Esophagus squamous epithelium (tissue), 5 donors: ENCODE measurements at regions not wholly inside any gene's neighbourhood (a gene's known extent, or its start where the extent isn't known, plus 50 kb on each side); places are given as distances from the start of the nearest gene placed in this dataset.
"Not testable (repeated sequence)": the region's sequence is repeated elsewhere in the genome, so short reads cannot be mapped to it uniquely, and the experiment has no call there.

Experiments used
- DNase-seq: peaks from one replicate; lab custom pipeline; 2025; lab: John Stamatoyannopoulos, UW
- H3K27ac ChIP-seq, 4 donors: fragments of 200-600 bp; sonication (generic); one replicate each; pipeline ENCODE4 v1.5.1; 2016 to 2019; ENCODE audit warnings: mild to moderate bottlenecking in 1 of 4
- H3K27me3 ChIP-seq, 4 donors: fragments of 200-600 bp; sonication (generic); 1 replicate in 3 of 4; 2 replicates in 1 of 4; pipeline versions ENCODE4 v1.5.1 to v1.6.0; 2017 to 2021; ENCODE audit warnings: antibody characterized with exemption in 1 of 4
- H3K36me3 ChIP-seq, 3 donors: fragments of 200-600 bp; sonication (generic); one replicate each; pipeline ENCODE4 v1.5.1; 2016 to 2019
- H3K4me1 ChIP-seq, 3 donors: fragments of 200-600 bp; sonication (generic); one replicate each; pipeline ENCODE4 v1.5.1; 2017 to 2019
- H3K4me3 ChIP-seq, 4 donors: fragments of 200-600 bp; sonication (generic); 1 replicate in 3 of 4; 2 replicates in 1 of 4; pipeline ENCODE4 v1.5.1; 2016 to 2019; ENCODE audit warnings: mild to moderate bottlenecking in 2 of 4, moderate library complexity in 1 of 4
- H3K9me3 ChIP-seq, 3 donors: fragments of 200-600 bp; sonication (generic); one replicate each; pipeline ENCODE4 v1.5.1; 2016 to 2019
- CTCF ChIP-seq, 6 experiments: fragments of 450-650 bp in 4 of 6; fragments of 200-600 bp in 2 of 6; sonication (generic) in 2 of 6; IDR thresholded peaks; one replicate each; pipeline ENCODE4 v1.5.1; 2016 to 2019; ENCODE audit warnings: antibody characterized with exemption in 6 of 6, mild to moderate bottlenecking in 4 of 6, moderate library complexity in 4 of 6
- POLR2A ChIP-seq, 4 donors: fragments of 450-650 bp; IDR thresholded peaks; one replicate each; pipeline ENCODE4 v1.6.1; 2017; ENCODE audit warnings: antibody characterized with exemption in 4 of 4, mild to moderate bottlenecking in 4 of 4, moderate library complexity in 3 of 4
- WGBS, 2 donors: methylation state at CpG; one replicate each; pipeline ENCODE4 v1.1.5; 2018; 5-methylcytosine and 5-hydroxymethylcytosine counted together
- intact Hi-C: fragments of 100-400 bp; cut with DNase I; formaldehyde crosslinking; loops from one replicate; pipeline ENCODE4 v1.15.0; 2022
- donor health status: DM: yes; HTN: yes; CAD: no.

GRCh38 chrX:27307546-27307945 lies 155.6 kb downstream of the PPP4R3C start:
- no peak for TF ChIP-seq POLR2A (IDR thresholded peaks at IDR 0.05)
- TF ChIP-seq CTCF (IDR thresholded peaks at IDR 0.05): no peak
- no peak for DNase-seq
- Histone ChIP-seq H3K27ac (no peak overlapping the region), H3K4me3 (no peak overlapping the region), H3K27me3 (no peaks in the 10 kb centered on the region), H3K9me3 (no peaks in the 10 kb centered on the region), H3K36me3 (no peaks in the 10 kb centered on the region), H3K4me1 (no peaks in the 10 kb centered on the region)
- intact Hi-C loops: no loop called here
- 11 to 88% methylated on average over 1 of the region's 1 CpG for WGBS, 2 donors

- intact Hi-C loops, H3K27me3 ChIP-seq, H3K4me3 ChIP-seq, H3K36me3 ChIP-seq, H3K9me3 ChIP-seq, DNase-seq, H3K4me1 ChIP-seq, H3K27ac ChIP-seq: not testable (repeated sequence)
- WGBS, 2 donors: 62 to 89% methylated on average over 3 to 4 of the region's 6 CpGs
Observed at GRCh38 chrX:27292552-27292951, 170.6 kb downstream of the PPP4R3C start.

- Histone ChIP-seq H3K27me3 (no peaks in the 10 kb centered on the region), H3K36me3 (no peaks in the 10 kb centered on the region), H3K4me1 (no peaks in the 10 kb centered on the region), H3K4me3 (no peak overlapping the region), H3K27ac (no peak overlapping the region), H3K9me3 (no peaks in the 10 kb centered on the region)
- WGBS, 2 donors: 60 to 77% methylated on average over 5 of the region's 5 CpGs
- no peak for TF ChIP-seq CTCF (IDR thresholded peaks at IDR 0.05)
- TF ChIP-seq POLR2A (IDR thresholded peaks at IDR 0.05): no peak
- intact Hi-C loops: no loop called here
- no peak for DNase-seq
Observed at GRCh38 chrX:27276751-27277150, 186.4 kb downstream of the PPP4R3C start.

- no peaks in the 10 kb centered on the region for H3K9me3 ChIP-seq
- no peak overlapping the region for H3K27ac ChIP-seq
- intact Hi-C loops: no loop called here
- H3K27me3 ChIP-seq: no peaks in the 10 kb centered on the region
- H3K4me3 ChIP-seq: no peak overlapping the region
- no peaks in the 10 kb centered on the region for H3K36me3 ChIP-seq
- no peak for DNase-seq
- no peak for TF ChIP-seq POLR2A (IDR thresholded peaks at IDR 0.05)
- TF ChIP-seq CTCF (IDR thresholded peaks at IDR 0.05): no peak
- no peaks in the 10 kb centered on the region for H3K4me1 ChIP-seq
Observed at GRCh38 chrX:27254656-27255055, 208.5 kb downstream of the PPP4R3C start.

- intact Hi-C loops: no loop called here
- H3K4me3 ChIP-seq: no peak overlapping the region
- H3K27me3 ChIP-seq: no peaks in the 10 kb centered on the region
- no peak for DNase-seq
- TF ChIP-seq CTCF (IDR thresholded peaks at IDR 0.05) (no peak), POLR2A (IDR thresholded peaks at IDR 0.05) (no peak)
- H3K9me3 ChIP-seq: no peaks in the 10 kb centered on the region
- WGBS, 2 donors: 20 to 43% methylated on average over 1 to 3 of the region's 3 CpGs
- H3K27ac ChIP-seq: no peak overlapping the region
- H3K36me3 ChIP-seq: no peaks in the 10 kb centered on the region
- H3K4me1 ChIP-seq: no peaks in the 10 kb centered on the region
Observed at GRCh38 chrX:27251369-27251768, 211.8 kb downstream of the PPP4R3C start.

GRCh38 chrX:27242581-27242980 lies 220.6 kb downstream of the PPP4R3C start:
- no peaks in the 10 kb centered on the region for H3K27me3 ChIP-seq
- no peak overlapping the region for H3K4me3 ChIP-seq
- WGBS, 2 donors: 23 to 57% methylated on average over 1 of the region's 1 CpG
- no peaks in the 10 kb centered on the region for H3K9me3 ChIP-seq
- H3K36me3 ChIP-seq: no peaks in the 10 kb centered on the region
- no peaks in the 10 kb centered on the region for H3K4me1 ChIP-seq
- TF ChIP-seq POLR2A (IDR thresholded peaks at IDR 0.05): no peak
- no peak for TF ChIP-seq CTCF (IDR thresholded peaks at IDR 0.05)
- DNase-seq: no peak
- intact Hi-C loops: no loop called here
- H3K27ac ChIP-seq: no peak overlapping the region
